M059J (cell line): ENCODE measurements at regions not wholly inside any gene's neighbourhood (a gene's known extent, or its start where the extent isn't known, plus 50 kb on each side); places are given as distances from the start of the nearest gene placed in this dataset.
A peak's percentile ranks its signal among the peaks of the same experiment; 100 is the strongest.
"Not testable (repeated sequence)": the region's sequence is repeated elsewhere in the genome, so short reads cannot be mapped to it uniquely, and the experiment has no call there.

Experiments
- DNase-seq: peaks from one replicate; pipeline ENCODE4 v3.0.0-alpha.2; 2012; ENCODE audit warnings: low read depth

DNA sequence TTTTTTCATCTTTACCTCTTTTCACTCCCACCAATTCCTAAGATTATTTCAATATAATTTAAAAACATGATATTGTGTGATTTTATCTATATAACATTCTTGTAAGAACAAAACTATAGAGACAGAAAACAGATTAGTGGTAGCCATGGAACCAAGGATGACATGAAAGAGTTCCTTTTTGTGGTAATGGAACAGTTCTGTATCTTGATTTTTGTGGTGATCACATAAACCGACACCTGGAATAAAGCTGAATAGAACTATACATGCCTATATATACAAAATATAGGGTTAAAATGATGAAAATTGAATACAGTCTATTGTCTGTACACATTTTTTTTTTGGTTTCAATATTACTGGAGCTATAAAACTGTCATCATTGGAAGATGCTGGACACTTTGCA lies 945.4 kb downstream of the SI start:
- no peak for DNase-seq

DNA sequence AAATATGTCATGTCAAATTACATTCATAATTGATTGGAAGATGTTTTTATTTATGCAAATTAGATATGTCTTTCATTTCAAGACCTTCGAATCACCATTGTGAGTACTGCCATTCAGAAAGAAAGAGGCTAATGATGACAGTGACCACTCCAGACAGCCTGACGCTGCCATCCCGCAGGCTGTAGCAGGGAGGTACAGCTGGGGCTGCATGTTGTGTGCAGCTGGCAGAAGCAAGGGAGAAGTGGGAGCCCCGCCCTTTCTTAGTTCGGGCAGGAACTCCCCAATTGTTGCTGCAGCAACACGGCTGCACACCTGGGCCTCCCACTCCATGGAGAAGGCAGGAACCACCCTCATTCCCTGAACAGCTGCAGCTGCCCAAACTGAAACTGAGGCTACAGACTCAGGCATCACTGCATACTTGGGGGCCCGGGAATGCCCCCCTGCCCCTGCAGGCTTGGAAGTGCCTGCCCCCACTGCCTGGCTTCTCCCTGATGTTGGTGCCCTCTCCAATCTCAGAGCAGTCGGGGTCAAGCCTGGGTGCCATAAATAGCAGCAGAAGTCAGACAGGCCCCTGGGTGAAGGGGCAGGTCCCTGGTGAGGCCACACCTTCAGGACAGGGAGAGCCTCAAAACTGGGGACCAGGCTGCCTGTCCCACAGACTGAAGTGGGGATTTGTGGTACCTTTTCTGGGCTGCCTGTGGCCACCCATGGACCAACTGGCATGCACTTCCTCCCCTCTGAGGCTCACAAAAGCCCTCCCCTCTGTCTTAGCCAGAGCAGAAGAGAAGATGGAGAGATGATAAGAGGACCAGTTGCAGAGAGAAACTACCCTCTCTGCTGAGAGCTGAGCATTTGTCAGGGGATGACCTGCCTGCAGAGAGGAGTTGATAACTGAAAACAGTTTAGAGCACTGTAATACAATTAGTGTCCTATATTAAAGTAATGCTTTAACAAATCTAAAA lies 964.6 kb downstream of the SI start:
- no peak for DNase-seq

GRCh38 chr3:164096352-164096751 lies 981.9 kb downstream of the SI start:
- no peak for DNase-seq

- DNase-seq, result no peak
These were observed 982.3 kb downstream of the SI start for GRCh38 chr3:164095949-164096348.

- DNase-seq, result no peak
These were observed 983.0 kb downstream of the SI start for GRCh38 chr3:164095279-164095678.

GRCh38 chr3:164094546-164094945 lies 983.8 kb downstream of the SI start:
- DNase-seq, result no peak

DNA sequence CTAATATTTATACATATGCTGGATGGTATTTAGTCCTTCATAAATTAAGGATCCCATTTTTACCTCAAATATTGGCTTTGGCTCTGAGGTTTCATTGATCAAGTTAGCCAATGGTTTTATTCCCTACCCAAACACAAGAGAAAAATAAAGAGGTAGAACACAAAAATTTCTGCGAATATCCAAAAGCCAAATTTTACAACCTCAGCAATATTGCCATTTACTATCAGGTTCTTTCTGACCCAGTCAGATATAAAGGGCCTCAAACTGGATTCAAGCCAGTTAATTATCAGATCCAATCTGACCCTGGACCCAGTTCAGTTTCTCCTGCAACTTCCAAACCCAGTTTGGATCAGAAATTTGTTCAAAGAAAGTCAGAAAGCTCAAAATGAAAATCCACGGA lies 998.1 kb downstream of the SI start:
- DNase-seq, result no peak

GRCh38 chr3:164064298-164064697 lies 1014.0 kb downstream of the SI start:
- no peak for DNase-seq

DNA sequence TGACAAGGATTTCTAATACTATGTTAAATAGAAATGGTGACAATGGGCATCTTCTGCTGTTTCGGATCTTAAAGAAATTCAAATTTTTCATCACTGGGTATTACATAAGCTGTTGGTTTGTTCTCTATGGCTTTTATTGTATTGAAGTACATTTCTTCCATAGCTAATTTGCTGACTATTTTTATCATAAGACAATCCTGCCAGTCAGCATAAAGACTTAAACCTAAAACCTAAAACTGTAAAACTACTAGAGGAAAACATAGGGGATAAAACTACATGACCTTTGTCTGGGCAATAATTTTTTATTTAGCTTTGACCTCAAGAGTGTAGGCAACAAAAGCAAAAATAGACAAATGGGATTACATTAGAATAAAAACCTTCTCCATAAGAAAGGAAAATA lies 1017.4 kb downstream of the SI start:
- DNase-seq, result no peak

- no peak for DNase-seq
These were observed 1028.4 kb downstream of the SI start for GRCh38 chr3:164049847-164050246.

DNA sequence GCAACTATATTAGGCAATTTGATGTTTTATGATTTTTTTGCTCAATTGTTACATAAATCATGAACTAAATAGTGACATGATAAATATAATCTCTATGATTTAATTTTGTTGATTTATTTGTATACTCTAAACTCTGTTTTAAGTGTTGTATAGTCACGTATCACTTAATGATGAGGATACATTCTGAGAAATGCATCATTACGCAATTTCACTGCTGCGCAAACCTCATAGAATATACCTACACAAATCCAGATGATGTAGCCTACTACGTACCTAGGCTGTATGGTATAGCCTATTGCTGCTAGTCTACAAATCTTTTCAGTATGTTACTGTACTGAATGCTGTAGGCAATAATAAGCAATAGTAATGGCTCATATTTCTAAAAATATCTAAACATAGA lies 1029.8 kb downstream of the SI start:
- no peak for DNase-seq

GRCh38 chr3:164040991-164041390 lies 1037.3 kb downstream of the SI start:
- DNase-seq, result peak; percentile 6

- DNase-seq, result no peak
These were observed 1048.1 kb downstream of the SI start for GRCh38 chr3:164030194-164030593.

DNA sequence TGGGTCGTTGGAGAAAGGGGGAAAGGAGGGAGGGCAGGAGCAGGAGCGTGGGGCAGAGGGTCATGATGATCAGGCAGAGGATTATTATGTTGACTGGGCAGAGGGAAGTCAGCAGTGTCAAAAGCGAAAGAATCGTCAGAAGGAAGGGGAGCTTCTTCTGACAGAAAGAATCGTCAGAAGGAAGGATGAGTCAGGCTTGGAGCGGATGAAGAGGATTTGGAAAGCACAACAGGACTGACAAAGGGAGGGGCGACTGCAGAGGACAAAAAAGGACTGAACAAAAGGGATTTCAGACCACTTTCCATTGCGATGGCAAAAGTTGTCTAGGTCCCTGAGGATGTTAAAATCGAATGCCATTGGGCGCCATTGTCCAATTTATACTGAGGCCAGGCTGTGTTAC lies 1053.5 kb downstream of the SI start:
- DNase-seq, result peak; percentile 7

GRCh38 chr3:164023480-164023879 lies 1054.8 kb downstream of the SI start:
- no peak for DNase-seq

GRCh38 chr3:164018500-164018899 lies 1059.8 kb downstream of the SI start:
- no peak for DNase-seq

- no peak for DNase-seq
These were observed 1070.5 kb downstream of the SI start for GRCh38 chr3:164007765-164008164.

GRCh38 chr3:164004205-164004604 lies 1074.1 kb downstream of the SI start:
- no peak for DNase-seq

DNA sequence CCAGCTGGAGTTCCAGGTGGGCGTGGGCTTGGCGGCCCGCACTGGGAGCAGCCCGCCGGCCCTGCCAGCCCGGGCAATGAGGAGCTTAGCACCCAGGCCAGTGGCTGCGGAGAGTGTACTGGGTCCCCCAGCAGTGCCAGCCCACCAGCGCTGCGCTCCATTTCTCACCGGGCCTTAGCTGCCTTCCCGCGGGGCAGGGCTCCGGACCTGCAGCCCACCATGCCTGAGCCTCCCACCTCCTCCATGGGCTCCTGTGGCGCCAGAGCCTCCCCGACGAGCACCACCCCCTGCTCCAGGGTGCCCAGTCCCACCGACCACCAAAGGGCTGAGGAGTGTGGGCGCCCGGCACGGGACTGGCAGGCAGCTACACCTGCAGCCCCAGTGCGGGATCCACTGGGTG lies 1075.3 kb downstream of the SI start:
- DNase-seq, result not testable (repeated sequence)

DNA sequence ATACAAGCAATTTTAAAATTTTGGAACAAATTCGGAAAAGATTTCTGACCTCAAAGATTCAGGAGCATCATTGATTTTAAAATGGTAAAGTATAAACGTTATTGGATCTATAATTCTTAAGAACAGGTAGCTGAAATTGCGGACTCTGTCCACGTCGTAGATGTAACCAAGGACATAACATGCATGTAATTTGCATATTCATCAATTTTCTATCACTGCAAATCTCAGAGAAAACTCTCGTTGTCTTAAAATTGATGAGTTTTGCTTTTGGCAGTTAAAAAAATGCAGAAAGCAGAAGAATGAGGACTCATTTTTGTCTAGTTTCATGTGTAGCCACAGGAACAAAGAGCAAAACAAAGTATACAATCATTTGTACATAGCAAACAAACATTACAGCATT lies 1094.4 kb downstream of the SI start:
- DNase-seq, result no peak

DNA sequence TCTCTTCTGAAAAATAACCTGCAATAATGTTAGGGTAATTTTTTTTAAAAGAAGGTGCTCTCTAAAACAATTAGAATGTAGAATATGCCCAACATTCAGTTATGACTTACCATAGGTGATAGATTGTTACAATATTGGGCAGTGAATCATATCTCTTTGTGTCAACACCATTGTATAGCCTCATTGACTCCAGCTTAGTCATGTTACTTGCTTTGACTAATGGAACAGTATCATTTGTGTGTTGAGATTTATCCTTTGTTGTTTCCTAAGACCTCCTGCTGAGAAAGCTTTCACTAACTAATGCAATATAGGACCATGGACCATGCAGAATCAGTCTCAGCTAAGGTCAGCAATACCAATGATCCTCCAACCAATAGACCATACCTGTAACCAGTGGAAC lies 1106.4 kb downstream of the SI start:
- no peak for DNase-seq

DNA sequence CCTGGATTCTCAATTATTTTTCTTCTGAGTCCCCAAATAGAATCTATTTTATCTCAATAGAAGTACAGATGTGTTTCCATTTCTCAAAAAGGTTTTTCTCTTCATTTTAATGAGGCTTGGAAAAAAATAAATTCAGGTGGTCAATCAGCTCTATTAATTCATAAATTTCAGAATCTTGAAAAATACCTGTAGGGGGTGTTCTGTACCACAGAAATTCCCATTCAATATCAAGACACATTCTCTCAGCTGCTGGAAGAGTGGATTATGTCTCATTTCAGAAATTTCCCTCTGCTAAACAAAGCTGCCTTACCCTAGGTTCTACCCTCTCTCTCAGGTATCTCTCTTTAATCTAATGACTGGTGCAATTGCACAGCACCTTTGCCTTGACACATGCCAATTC lies 1121.2 kb downstream of the SI start:
- no peak for DNase-seq

DNA sequence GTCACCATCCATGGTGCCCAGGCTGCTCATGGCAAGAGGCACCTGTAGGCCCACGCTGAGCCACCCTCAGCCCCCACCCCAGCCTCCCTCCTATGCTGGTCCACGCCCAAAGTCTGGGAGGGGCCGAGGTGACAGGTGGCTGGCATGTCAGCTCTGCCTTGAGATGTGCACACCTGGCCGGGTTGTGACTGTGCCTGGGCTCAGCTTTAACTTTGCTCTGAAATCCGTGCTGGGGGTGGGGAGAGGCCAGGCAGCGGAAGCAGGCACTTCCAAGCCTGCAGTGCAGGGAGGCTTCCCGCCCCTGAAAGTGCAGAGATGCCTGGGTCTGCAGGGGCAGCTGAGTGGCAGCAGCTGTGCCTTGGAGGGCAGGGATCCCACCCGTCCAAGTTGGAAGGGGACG lies 1124.8 kb downstream of the SI start:
- no peak for DNase-seq

DNA sequence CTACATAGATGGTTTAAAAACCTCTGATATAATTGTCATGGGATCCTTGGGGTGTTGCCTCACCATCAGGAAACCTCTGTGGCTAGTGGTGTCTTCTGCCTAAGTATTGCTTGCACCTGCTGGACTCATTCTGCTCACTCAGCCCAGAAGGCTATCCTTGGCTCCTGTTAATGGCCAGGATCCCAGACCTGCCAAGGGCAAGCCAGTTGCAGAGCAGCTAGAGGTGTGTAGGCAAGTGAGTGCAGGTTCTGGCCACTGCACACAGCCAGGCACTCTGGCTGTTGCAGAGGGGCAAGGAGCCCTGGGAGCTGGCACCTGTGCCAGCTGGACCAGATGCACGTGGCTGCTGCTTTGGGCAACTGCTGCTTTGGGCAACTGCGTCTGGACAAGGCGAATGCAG lies 1125.8 kb downstream of the SI start:
- no peak for DNase-seq
